GM19238 (cell line): ENCODE measurements at regions not wholly inside any gene's neighbourhood (a gene's known extent, or its start where the extent isn't known, plus 50 kb on each side); places are given as distances from the start of the nearest gene placed in this dataset.

Source experiments
- DNase-seq: peaks from one replicate; pipeline ENCODE4 v3.0.0; 2011; ENCODE audit warnings: low spot score; ENCODE audit not compliant: insufficient read length

GRCh38 chr17:5635949-5636348 lies 51.6 kb upstream of the NLRP1 start:
- DNase-seq, result no peak

GRCh38 chr17:5638596-5638995 lies 54.3 kb upstream of the NLRP1 start:
- DNase-seq, result no peak

GRCh38 chr17:5640726-5641125 lies 56.4 kb upstream of the NLRP1 start:
- no peak for DNase-seq

- no peak for DNase-seq
Observed at GRCh38 chr17:5642752-5643151, 58.4 kb upstream of the NLRP1 start.

GRCh38 chr17:5644065-5644464 lies 59.8 kb upstream of the NLRP1 start:
- no peak for DNase-seq

GRCh38 chr17:5651348-5651747 lies 67.0 kb upstream of the NLRP1 start:
- no peak for DNase-seq

GRCh38 chr17:5661491-5662125 lies 77.3 kb upstream of the NLRP1 start:
- no peak for DNase-seq

GRCh38 chr17:5662409-5663085 lies 78.2 kb upstream of the NLRP1 start:
- no peak for DNase-seq

GRCh38 chr17:5665164-5665563 lies 80.9 kb upstream of the NLRP1 start:
- DNase-seq, result no peak

GRCh38 chr17:5667871-5668270 lies 83.6 kb upstream of the NLRP1 start:
- no peak for DNase-seq

GRCh38 chr17:5668557-5669138 lies 84.3 kb upstream of the NLRP1 start:
- DNase-seq, result no peak

- DNase-seq, result no peak
Observed at GRCh38 chr17:5669191-5669590, 84.9 kb upstream of the NLRP1 start.

- no peak for DNase-seq
Observed at GRCh38 chr17:5672141-5672540, 87.8 kb upstream of the NLRP1 start.

GRCh38 chr17:5672815-5673430 lies 88.6 kb upstream of the NLRP1 start:
- no peak for DNase-seq

GRCh38 chr17:5675625-5676421 lies 91.5 kb upstream of the NLRP1 start:
- DNase-seq, result no peak

- no peak for DNase-seq
Observed at GRCh38 chr17:5677620-5678019, 93.3 kb upstream of the NLRP1 start.

- no peak for DNase-seq
Observed at GRCh38 chr17:5678171-5678570, 93.9 kb upstream of the NLRP1 start.

GRCh38 chr17:5680766-5681165 lies 96.5 kb upstream of the NLRP1 start:
- no peak for DNase-seq

GRCh38 chr17:5683241-5683640 lies 98.9 kb upstream of the NLRP1 start:
- no peak for DNase-seq

- DNase-seq, result no peak
Observed at GRCh38 chr17:5686074-5686635, 101.8 kb upstream of the NLRP1 start.

- DNase-seq, result no peak
Observed at GRCh38 chr17:5687646-5688045, 103.3 kb upstream of the NLRP1 start.
